ENCODE measurements at regions not wholly inside any gene's neighbourhood (a gene's known extent, or its start where the extent isn't known, plus 50 kb on each side); places are given as distances from the start of the nearest gene placed in this dataset.
"Not testable (repeated sequence)": the region's sequence is repeated elsewhere in the genome, so short reads cannot be mapped to it uniquely, and the experiment has no call there.

GRCh38 chr7:47180516-47180826 lies 401.4 kb downstream of the TNS3 start:
- 62 to 77% methylated on average over 3 of the region's 3 CpGs for WGBS, 2 donors
- Histone ChIP-seq H3K27me3 (no peaks in the 10 kb centered on the region), H3K36me3 (no peaks in the 10 kb centered on the region), H3K4me3 (replicated peaks in 1 of 3) (no peak overlapping the region), H3K27ac (no peak overlapping the region), H3K9me3 (no peaks in the 10 kb centered on the region), H3K4me1 (peaks cover 16 to 31% of the 10 kb centered on the region in 2 donors)
- TF ChIP-seq POLR2A (IDR thresholded peaks at IDR 0.05) (no peak), CTCF (IDR thresholded peaks at IDR 0.05) (no peak)
- intact Hi-C loops (cut with DNase I): no loop called here
- DNase-seq: no peak

GRCh38 chr7:47179812-47180515 lies 401.9 kb downstream of the TNS3 start:
- peak; percentile 41 to 56 for DNase-seq
- intact Hi-C loops (cut with DNase I): loop anchor here (5.0 kb wide), 1 partner anchor 1258 kb away; the partner anchor contains the start of gene IGFBP3
- H3K27ac ChIP-seq: no peak overlapping the region
- H3K9me3 ChIP-seq: no peaks in the 10 kb centered on the region
- no peaks in the 10 kb centered on the region for H3K36me3 ChIP-seq
- H3K4me3 ChIP-seq (replicated peaks in 1 of 3): no peak overlapping the region
- peaks cover 16 to 31% of the 10 kb centered on the region in 2 donors for H3K4me1 ChIP-seq
- no peak for TF ChIP-seq POLR2A (IDR thresholded peaks at IDR 0.05)
- TF ChIP-seq CTCF (IDR thresholded peaks at IDR 0.05): peak; percentile 28 to 81 (median 70)
- no peaks in the 10 kb centered on the region for H3K27me3 ChIP-seq
- 59% methylated on average over 8 of the region's 8 CpGs for WGBS, 2 donors

GRCh38 chr7:47172602-47173539 lies 409.0 kb downstream of the TNS3 start:
- DNase-seq; H3K36me3 ChIP-seq; intact Hi-C loops (cut with DNase I); H3K27me3 ChIP-seq; H3K9me3 ChIP-seq; H3K27ac ChIP-seq; H3K4me1 ChIP-seq; H3K4me3 ChIP-seq (replicated peaks in 1 of 3): not testable (repeated sequence)
- 89 to 92% methylated on average over 7 of the region's 7 CpGs for WGBS, 2 donors

GRCh38 chr7:47170516-47170915 lies 411.4 kb downstream of the TNS3 start:
- H3K4me3 ChIP-seq (replicated peaks in 1 of 3): no peak overlapping the region
- H3K27me3 ChIP-seq: no peaks in the 10 kb centered on the region

GRCh38 chr7:47154791-47155190 lies 427.1 kb downstream of the TNS3 start:
- 72% methylated on average over 3 of the region's 3 CpGs for WGBS, 2 donors
- DNase-seq: no peak
- no peaks in the 10 kb centered on the region for H3K27me3 ChIP-seq
- no peaks in the 10 kb centered on the region for H3K36me3 ChIP-seq
- H3K9me3 ChIP-seq: no peaks in the 10 kb centered on the region
- TF ChIP-seq CTCF (IDR thresholded peaks at IDR 0.05): no peak
- no peak for TF ChIP-seq POLR2A (IDR thresholded peaks at IDR 0.05)
- H3K4me3 ChIP-seq (replicated peaks in 1 of 3): no peak overlapping the region
- intact Hi-C loops (cut with DNase I): no loop called here
- peaks cover 0 to 21% of the 10 kb centered on the region in 2 donors for H3K4me1 ChIP-seq
- H3K27ac ChIP-seq: no peak overlapping the region

More at GRCh38 chr7:47170516-47170915, 411.4 kb downstream of the TNS3 start:
- no peaks in the 10 kb centered on the region for H3K36me3 ChIP-seq
- DNase-seq: no peak
- H3K4me1 ChIP-seq: no peaks in the 10 kb centered on the region
- WGBS, 2 donors: 91 to 98% methylated on average over 1 of the region's 1 CpG
- intact Hi-C loops (cut with DNase I): no loop called here
- no peak for TF ChIP-seq POLR2A (IDR thresholded peaks at IDR 0.05)
- TF ChIP-seq CTCF (IDR thresholded peaks at IDR 0.05): peak in 1 of 6 experiments; percentile 6
- no peak overlapping the region for H3K27ac ChIP-seq
- no peaks in the 10 kb centered on the region for H3K9me3 ChIP-seq

Data from thyroid gland (tissue), 4 donors.